SU-DHL-6 (cell line): ENCODE measurements at regions not wholly inside any gene's neighbourhood (a gene's known extent, or its start where the extent isn't known, plus 50 kb on each side); places are given as distances from the start of the nearest gene placed in this dataset.

ENCODE experiments used
- CTCF ChIP-seq: fragments of 200-600 bp; sonication (generic); IDR thresholded peaks from one replicate; pipeline ENCODE4 v1.5.1; 2017; ENCODE audit warnings: antibody characterized with exemption, mild to moderate bottlenecking, low read length, moderate library complexity; ENCODE audit not compliant: insufficient read depth, poor library complexity, severe bottlenecking
- EZH2phosphoT487 ChIP-seq: fragments of 200-600 bp; sonication (generic), shearing (Covaris generic); conservative IDR thresholded peaks from 2 replicates; pipeline ENCODE4 v1.6.1; 2018; ENCODE audit warnings: mild to moderate bottlenecking, antibody characterized with exemption, low read length, moderate library complexity, mixed read lengths

GRCh38 chr2:39851251-39851650 is 72.2 kb upstream of the THUMPD2 start:
- TF ChIP-seq CTCF (no peak), EZH2phosphoT487 (no peak)
